Suprapubic skin (tissue), 4 donors: ENCODE measurements at regions not wholly inside any gene's neighbourhood (a gene's known extent, or its start where the extent isn't known, plus 50 kb on each side); places are given as distances from the start of the nearest gene placed in this dataset.

ENCODE experiments used
- DNase-seq, 2 donors: peaks; one replicate each; pipeline ENCODE4 v3.0.0-alpha.2; 2019; ENCODE audit warnings: low spot score in 2 of 2
- H3K27ac ChIP-seq: fragments of 200-600 bp; sonication (generic); one replicate; pipeline ENCODE4 v1.5.1; 2019
- H3K27me3 ChIP-seq: fragments of 200-600 bp; sonication (generic); one replicate; pipeline ENCODE4 v1.5.1; 2019
- H3K36me3 ChIP-seq: fragments of 200-600 bp; sonication (generic); one replicate; pipeline ENCODE4 v1.5.1; 2019
- H3K4me1 ChIP-seq: fragments of 200-600 bp; sonication (generic); one replicate; pipeline ENCODE4 v1.5.1; 2019
- H3K4me3 ChIP-seq: fragments of 200-600 bp; sonication (generic); one replicate; pipeline ENCODE4 v1.5.1; 2019; ENCODE audit warnings: mild to moderate bottlenecking
- H3K9me3 ChIP-seq: fragments of 200-600 bp; sonication (generic); one replicate; pipeline ENCODE4 v1.5.1; 2019
- EP300 ChIP-seq: sonication (generic); formaldehyde crosslinking; IDR thresholded peaks from one replicate; pipeline ENCODE4 v1.6.1; 2017; ENCODE audit warnings: antibody characterized with exemption
- POLR2A ChIP-seq, 2 donors: fragments of 450-650 bp; IDR thresholded peaks; one replicate each; pipeline ENCODE4 v1.6.1; 2017; ENCODE audit warnings: antibody characterized with exemption in 2 of 2, mild to moderate bottlenecking in 2 of 2, moderate library complexity in 2 of 2
- POLR2AphosphoS5 ChIP-seq, 3 donors: sonication (generic); formaldehyde crosslinking; IDR thresholded peaks; one replicate each; pipeline ENCODE4 v1.6.1; 2017; ENCODE audit warnings: antibody characterized with exemption in 3 of 3
- WGBS: methylation state at CpG from one replicate; pipeline ENCODE4 v1.1.5; 2018; 5-methylcytosine and 5-hydroxymethylcytosine counted together
- TF ChIP-seq, protein P1 (sequence below), 2 donors: fragments of 200-600 bp in 1 of 2; fragments of 450-650 bp in 1 of 2; sonication (generic) in 1 of 2; IDR thresholded peaks; one replicate each; pipeline ENCODE4 v1.5.1; 2016 to 2019; ENCODE audit warnings: antibody characterized with exemption in 2 of 2, mild to moderate bottlenecking in 1 of 2, moderate library complexity in 1 of 2

DNA sequence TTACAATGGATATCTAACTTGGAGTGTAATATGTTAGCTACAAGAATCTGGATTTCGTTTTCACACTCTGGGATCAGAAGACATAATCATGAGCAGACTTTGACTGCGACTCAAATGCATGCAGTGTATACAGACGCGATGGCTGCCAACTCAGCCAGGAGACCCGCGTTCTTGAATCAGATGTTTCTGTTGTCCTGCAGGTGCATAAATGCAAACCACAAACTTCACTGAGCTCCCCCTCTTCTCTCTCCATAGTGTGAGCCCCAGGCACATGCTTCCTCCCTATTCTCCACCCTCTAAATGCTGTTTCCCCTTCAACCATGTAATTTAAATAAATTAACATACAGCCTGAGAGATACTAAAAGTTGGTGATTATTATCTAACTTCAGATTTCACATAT lies 347.9 kb downstream of the DCHS2 start:
- WGBS, result 71% methylated on average over 6 of the region's 6 CpGs
- no peaks in the 10 kb centered on the region for H3K4me1 ChIP-seq
- H3K27me3 ChIP-seq, result no peaks in the 10 kb centered on the region
- no peak overlapping the region for H3K27ac ChIP-seq
- H3K9me3 ChIP-seq, result no peaks in the 10 kb centered on the region
- H3K4me3 ChIP-seq, result no peak overlapping the region
- TF ChIP-seq POLR2A (IDR thresholded peaks at IDR 0.05) (no peak), EP300 (no peak), POLR2AphosphoS5 (IDR thresholded peaks at IDR 0.05) (no peak)
- TF ChIP-seq, protein P1, sequence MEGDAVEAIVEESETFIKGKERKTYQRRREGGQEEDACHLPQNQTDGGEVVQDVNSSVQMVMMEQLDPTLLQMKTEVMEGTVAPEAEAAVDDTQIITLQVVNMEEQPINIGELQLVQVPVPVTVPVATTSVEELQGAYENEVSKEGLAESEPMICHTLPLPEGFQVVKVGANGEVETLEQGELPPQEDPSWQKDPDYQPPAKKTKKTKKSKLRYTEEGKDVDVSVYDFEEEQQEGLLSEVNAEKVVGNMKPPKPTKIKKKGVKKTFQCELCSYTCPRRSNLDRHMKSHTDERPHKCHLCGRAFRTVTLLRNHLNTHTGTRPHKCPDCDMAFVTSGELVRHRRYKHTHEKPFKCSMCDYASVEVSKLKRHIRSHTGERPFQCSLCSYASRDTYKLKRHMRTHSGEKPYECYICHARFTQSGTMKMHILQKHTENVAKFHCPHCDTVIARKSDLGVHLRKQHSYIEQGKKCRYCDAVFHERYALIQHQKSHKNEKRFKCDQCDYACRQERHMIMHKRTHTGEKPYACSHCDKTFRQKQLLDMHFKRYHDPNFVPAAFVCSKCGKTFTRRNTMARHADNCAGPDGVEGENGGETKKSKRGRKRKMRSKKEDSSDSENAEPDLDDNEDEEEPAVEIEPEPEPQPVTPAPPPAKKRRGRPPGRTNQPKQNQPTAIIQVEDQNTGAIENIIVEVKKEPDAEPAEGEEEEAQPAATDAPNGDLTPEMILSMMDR (IDR thresholded peaks at IDR 0.05), result no peak
- no peak for DNase-seq
- H3K36me3 ChIP-seq, result no peaks in the 10 kb centered on the region

DNA sequence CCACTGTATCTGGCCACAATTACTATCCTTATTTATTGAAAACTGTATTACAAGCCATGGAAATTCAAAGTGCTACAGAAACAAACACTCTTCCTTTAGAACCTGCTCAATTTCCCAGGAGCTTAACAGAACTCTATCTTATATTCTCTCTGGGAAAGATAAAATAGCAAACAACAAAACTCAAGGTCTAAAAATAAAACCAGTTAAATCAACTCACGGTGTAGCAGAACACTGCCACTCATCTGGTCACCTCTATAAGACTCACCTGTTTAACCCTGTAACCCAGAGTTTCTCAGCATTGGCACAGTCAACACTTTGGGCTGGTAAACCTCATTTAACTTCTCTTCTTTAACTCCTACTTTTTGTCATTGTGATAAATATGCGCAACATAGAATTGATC lies 348.9 kb downstream of the DCHS2 start:
- 73% methylated on average over 2 of the region's 2 CpGs for WGBS
- TF ChIP-seq, protein P1 (IDR thresholded peaks at IDR 0.05), result no peak
- TF ChIP-seq POLR2AphosphoS5 (IDR thresholded peaks at IDR 0.05), result no peak
- TF ChIP-seq EP300, result no peak
- no peak for TF ChIP-seq POLR2A (IDR thresholded peaks at IDR 0.05)

DNA sequence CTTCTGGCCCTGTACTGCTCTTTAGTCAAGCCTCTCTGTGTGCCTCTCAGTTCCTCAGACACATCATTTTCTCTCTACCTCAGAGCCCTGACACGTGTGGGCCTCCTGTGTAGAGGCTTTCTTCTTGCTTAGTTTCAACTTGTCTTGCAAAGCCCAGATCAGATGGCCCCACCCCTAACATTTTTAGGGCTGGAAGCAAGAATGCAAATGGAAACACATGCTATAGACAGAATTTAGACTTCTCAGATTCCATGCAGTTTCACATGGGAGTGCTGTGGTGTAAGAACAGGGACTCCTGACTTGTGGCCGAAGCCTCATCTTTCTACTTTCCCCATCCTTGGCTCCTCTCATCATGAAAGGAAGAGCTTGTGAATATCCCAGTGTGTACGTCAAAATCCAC lies 350.7 kb downstream of the DCHS2 start:
- DNase-seq, result no peak
- 79% methylated on average over 3 of the region's 3 CpGs for WGBS

More for the DNA sequence above, 348.9 kb downstream of the DCHS2 start:
- Histone ChIP-seq H3K27me3 (no peaks in the 10 kb centered on the region), H3K4me1 (no peaks in the 10 kb centered on the region), H3K36me3 (no peaks in the 10 kb centered on the region), H3K4me3 (no peak overlapping the region), H3K27ac (no peak overlapping the region), H3K9me3 (no peaks in the 10 kb centered on the region)
- no peak for DNase-seq

DNA sequence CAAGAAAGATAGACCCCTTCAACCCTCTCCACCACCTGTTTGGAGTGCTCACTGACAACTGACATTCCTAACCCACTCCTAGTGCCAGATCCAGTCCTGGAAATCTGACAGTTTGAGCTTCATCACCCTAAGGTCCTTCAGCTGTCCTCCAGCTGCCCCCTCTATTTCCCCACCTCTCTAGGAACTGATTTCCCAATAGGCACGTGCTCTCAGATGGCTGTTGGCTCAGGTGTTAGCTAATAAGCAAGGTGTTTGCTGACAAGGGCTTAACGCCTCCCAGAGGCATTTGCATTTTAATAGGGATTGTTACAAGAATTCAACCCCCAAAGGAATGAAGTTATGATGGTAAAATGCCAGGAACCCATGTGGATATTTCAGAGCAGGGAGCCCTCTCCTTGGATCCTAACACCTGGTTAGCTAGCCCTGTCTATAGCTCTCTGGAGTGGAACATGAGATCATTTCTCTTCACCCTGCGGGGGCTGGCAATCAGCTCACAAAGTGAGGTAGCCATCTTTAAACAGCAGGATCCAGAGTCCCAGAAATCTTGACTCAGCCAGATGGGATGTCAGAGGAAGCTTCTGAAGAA lies 348.5 kb upstream of the SFRP2 start:
- TF ChIP-seq EP300, result no peak
- TF ChIP-seq POLR2A (IDR thresholded peaks at IDR 0.05), result no peak
- TF ChIP-seq POLR2AphosphoS5 (IDR thresholded peaks at IDR 0.05), result no peak
- TF ChIP-seq, protein P1 (IDR thresholded peaks at IDR 0.05), result no peak
- 66% methylated on average over 3 of the region's 3 CpGs for WGBS
- H3K36me3 ChIP-seq, result no peaks in the 10 kb centered on the region
- no peak overlapping the region for H3K4me3 ChIP-seq
- no peaks in the 10 kb centered on the region for H3K4me1 ChIP-seq
- no peak overlapping the region for H3K27ac ChIP-seq
- no peaks in the 10 kb centered on the region for H3K9me3 ChIP-seq
- no peak for DNase-seq
- H3K27me3 ChIP-seq, result no peaks in the 10 kb centered on the region

More for the DNA sequence above, 350.7 kb downstream of the DCHS2 start:
- no peak overlapping the region for H3K4me3 ChIP-seq
- no peaks in the 10 kb centered on the region for H3K9me3 ChIP-seq
- H3K27ac ChIP-seq, result no peak overlapping the region
- H3K4me1 ChIP-seq, result no peaks in the 10 kb centered on the region
- H3K36me3 ChIP-seq, result no peaks in the 10 kb centered on the region
- TF ChIP-seq POLR2AphosphoS5 (IDR thresholded peaks at IDR 0.05), result no peak
- no peak for TF ChIP-seq POLR2A (IDR thresholded peaks at IDR 0.05)
- TF ChIP-seq EP300, result no peak
- TF ChIP-seq, protein P1 (IDR thresholded peaks at IDR 0.05), result no peak
- no peaks in the 10 kb centered on the region for H3K27me3 ChIP-seq

- Histone ChIP-seq H3K27me3 (no peaks in the 10 kb centered on the region), H3K27ac (no peak overlapping the region), H3K9me3 (no peaks in the 10 kb centered on the region), H3K4me1 (no peaks in the 10 kb centered on the region), H3K36me3 (no peaks in the 10 kb centered on the region), H3K4me3 (no peak overlapping the region)
- TF ChIP-seq EP300 (no peak), POLR2A (IDR thresholded peaks at IDR 0.05) (no peak), POLR2AphosphoS5 (IDR thresholded peaks at IDR 0.05) (no peak)
- TF ChIP-seq, protein P1 (IDR thresholded peaks at IDR 0.05), result no peak
- no peak for DNase-seq
- WGBS, result 91% methylated on average over 18 of the region's 18 CpGs
Observed at GRCh38 chr4:154135576-154135975, 346.7 kb upstream of the SFRP2 start.
